Lung microvascular endothelial cell (primary cell): ENCODE measurements at regions not wholly inside any gene's neighbourhood (a gene's known extent, or its start where the extent isn't known, plus 50 kb on each side); places are given as distances from the start of the nearest gene placed in this dataset.
"Not testable (repeated sequence)": the region's sequence is repeated elsewhere in the genome, so short reads cannot be mapped to it uniquely, and the experiment has no call there.

Experiments used
- DNase-seq, 2 donors: peaks; one replicate each; pipeline versions ENCODE4 v3.0.0 to v3.0.0-alpha.2; 2010; ENCODE audit warnings: low read depth in 2 of 2

GRCh38 chr12:111274777-111275176 is 94.1 kb downstream of the PHETA1 start:
- DNase-seq = peak in 1 of 2 donors; percentile 5

DNA sequence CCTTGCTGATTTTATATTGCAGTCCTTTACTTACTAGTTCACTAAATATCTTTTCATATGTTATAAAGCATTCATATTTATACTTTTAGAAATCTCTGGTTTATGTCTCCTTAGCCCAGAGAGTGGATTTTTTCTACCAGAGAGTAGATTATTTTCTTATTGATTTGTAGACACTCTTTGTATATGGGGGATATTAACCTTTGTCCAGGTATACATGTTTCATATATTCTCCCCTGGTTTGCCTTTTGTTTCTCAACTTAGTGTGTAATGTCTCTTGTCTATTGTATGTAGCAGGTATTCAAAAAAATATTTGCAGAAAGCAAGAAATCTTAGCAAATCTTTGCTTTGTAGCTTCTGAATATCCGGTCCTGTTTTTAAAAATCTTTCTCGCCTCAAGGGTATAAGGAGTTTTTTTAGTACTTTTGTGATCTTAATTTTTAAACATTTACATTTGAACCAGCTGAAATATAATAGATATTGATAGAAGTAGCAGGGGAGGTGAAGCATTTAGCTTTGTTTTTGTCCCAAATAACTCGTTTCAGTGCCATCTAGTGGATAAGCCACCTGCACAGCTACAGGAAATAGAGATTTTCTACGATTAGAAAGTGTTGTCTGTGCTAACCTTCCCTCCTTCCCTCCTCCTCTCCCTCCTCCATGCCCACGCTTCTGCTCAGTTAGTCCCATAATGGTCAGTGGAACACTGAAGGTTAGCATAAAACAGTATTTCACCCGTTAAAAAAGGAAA is 97.0 kb downstream of the PHETA1 start:
- peak in 1 of 2 donors; percentile 31 for DNase-seq

- no peak for DNase-seq
Observed at GRCh38 chr12:111270774-111271173, 98.1 kb downstream of the PHETA1 start.

- DNase-seq = no peak
Observed at GRCh38 chr12:111270239-111270638, 98.7 kb downstream of the PHETA1 start.

- no peak for DNase-seq
Observed at GRCh38 chr12:111269718-111270117, 99.2 kb downstream of the PHETA1 start.

DNA sequence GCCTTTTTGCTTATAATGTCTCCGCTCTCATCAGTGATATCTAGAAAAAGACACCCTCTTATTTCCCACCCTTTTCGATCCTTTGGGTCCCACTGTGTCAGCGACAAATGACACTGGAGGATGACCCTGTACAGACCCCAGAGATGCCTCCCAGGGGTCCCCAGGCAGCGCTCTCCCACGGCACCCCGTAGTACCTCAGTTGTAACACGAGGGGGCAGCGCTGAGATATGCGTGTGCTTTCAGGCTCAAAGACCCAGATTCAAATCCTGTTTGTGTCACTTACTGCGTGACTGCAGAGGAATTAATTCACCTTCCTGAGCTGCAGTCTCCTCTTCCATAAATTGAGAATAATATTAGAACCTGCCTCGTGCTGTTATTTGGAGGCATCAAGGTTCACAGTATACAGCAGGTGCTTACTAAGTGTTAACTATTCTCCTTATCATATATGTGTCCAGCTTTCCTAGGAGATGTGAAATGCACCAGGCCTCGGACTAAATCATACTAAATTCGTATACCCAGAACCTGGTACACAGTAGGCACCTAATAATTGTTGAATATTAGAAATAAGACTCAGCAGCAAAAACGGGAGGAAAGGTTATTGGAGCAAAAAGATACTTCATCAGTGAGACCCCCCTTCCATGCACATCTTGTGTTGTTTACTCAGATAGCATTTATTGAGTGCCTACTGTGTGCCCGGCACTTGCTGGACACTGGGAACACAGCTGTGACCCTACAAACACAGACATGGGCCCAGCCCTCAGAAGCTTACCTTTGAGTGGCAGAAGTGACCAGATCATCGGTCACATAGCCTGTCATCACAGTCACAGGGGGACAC is 99.9 kb downstream of the PHETA1 start:
- peak; percentile 28 to 30 for DNase-seq

- no peak for DNase-seq
Observed at GRCh38 chr12:111267144-111267543, 101.8 kb downstream of the PHETA1 start.

DNA sequence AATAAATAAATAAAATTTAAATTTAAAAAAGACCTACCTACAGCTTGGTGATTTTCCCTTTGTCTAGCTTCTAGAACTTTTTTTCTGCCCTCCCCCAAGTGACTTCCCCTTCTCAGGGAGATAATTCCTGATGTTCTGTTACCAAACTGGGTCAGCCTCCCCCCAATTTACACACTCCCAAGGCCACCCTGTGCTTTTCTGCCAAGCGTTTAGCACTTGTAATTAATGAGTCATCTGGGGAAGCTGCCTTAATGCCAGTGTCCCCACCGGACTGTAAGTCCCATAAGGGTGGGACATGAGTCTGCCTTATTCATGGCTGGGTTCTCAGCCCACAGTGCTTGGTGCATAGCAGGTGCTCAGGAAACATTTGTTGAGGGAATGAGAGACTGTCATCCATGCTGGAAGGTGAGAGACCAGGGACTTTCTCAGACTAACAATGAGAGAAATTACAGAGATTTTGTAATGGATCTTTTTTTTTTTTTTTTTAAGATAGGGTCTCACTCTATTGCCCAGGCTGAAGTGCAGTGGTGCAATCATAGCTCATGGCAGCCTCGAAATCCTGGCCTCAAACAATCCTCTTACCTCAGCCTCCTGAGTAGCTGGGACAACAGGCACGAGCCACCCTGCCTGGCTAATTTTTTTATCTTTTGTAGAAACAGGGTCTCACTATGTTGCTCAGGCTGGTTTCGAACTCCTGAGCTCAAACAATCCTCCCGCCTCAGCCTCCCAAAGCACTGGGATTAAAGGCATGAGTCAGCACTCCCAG is 106.8 kb downstream of the PHETA1 start:
- no peak for DNase-seq

GRCh38 chr12:111260732-111261131 is 108.2 kb downstream of the PHETA1 start:
- DNase-seq = no peak

DNA sequence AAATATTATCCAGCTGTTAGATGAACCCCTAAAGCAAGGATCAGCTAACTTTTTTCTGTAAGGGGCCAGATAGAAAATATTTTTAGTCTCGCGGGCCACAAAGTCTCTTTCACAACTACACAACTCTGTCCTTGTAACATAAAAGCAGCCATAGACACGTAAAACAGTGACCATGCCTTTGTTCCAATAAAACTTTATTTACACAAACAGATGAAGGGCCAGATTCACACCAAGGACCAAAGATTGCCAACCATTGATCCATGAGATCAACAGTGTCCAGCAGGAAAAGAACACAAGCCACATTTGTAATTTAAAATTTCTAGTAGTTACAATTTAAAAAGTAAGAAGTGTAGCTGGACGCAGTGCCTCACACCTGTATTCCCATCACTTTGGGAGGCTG is 109.7 kb downstream of the PHETA1 start:
- DNase-seq = no peak

GRCh38 chr12:111258081-111258480 is 110.8 kb downstream of the PHETA1 start:
- DNase-seq = not testable (repeated sequence)

GRCh38 chr12:111257435-111257902 is 111.4 kb downstream of the PHETA1 start:
- no peak for DNase-seq

DNA sequence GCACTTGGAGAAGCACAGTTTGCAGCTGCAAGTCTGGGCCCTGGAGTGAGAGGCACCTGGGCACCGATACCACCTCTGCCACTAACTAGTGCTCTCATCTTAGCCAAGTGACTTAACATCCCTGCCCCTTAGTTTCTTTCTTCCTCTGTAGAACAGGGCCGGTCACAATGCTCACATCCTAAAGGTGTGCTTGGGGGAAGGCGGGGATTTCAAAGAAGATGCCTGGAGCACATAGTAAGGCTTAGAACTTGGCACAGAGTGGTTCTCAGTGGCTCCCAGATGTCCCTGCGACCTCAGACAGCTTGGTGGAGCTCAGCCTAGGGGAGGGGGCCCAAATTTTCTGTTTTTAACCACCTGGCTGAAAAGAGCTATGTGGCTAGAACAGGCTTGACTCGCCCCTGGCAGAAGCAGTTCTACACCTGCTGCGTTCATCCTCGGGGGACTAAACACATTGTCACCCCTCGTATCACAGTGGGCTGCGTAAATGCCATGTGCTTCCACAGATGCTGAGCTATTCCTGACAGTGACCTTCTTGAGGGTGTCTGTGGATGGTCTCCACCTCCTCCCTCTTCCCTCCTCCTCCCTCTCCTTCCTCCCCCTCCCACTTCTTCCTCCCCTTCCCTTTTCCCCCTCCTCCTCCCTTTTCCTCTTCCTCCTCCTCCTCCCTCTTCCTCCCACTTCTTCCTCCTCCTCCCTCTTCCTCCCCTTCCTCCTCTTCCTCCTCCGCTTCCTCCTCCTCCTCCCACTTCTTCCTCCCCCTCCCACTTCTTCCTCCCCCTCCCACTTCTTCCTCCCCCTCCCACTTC is 112.1 kb downstream of the PHETA1 start:
- DNase-seq = no peak

DNA sequence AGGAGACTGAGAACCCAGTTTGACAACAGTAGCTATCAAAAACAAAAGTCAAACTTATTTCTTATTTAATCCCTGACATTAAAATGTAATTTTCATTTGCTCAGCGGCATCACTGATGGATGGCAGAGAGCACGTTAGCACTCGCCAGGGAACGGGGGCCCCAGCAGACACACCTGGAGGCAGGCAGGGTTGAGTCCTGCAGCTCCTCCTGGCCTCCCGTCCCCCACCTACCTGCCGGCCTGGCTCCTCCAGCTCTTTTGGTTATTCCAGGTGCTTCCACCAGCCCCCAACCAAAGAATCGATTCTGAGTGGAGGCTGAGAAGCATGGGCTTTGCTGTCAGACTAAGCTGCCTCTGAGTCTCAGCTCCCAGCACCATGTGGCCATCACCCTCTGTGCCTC is 113.6 kb downstream of the PHETA1 start:
- no peak for DNase-seq

DNA sequence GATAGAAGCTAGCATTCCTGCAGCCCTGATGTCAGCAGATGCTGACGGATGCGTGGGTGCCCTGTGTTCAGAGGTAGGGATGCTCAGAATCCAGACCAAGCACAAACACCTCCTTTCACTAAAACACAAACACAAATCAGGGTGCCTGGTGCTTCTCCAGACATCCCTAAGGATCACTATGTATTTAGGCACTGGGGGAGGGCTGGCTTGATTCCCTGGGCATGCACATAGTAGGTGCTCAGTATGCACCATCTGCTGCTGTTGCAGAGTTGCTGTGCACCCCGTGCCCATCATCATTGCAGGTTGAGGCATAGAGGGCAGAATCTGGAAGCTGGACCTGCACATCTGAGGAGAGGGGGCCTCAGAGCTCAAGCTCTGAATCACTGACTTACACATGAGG is 114.8 kb downstream of the PHETA1 start:
- DNase-seq = no peak

DNA sequence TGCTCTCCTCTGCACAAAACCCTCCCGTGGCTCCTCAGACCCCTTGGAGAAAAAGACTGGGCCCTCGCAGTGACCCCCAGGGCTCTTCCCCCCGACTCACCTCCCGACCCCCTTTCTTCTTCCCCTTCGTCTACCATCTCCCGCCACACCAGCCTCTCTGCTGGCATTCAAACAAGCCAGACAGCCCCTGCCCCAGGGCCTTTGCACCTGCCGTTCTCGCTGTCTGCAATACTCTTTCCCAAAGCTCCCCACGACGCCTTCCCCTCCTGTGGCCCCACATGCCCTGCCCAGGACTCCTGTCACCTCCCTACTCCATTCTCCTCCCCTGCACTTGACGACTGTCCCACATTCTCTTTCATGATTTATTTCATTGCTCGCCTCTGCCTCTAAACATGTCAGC is 115.7 kb downstream of the PHETA1 start:
- no peak for DNase-seq

DNA sequence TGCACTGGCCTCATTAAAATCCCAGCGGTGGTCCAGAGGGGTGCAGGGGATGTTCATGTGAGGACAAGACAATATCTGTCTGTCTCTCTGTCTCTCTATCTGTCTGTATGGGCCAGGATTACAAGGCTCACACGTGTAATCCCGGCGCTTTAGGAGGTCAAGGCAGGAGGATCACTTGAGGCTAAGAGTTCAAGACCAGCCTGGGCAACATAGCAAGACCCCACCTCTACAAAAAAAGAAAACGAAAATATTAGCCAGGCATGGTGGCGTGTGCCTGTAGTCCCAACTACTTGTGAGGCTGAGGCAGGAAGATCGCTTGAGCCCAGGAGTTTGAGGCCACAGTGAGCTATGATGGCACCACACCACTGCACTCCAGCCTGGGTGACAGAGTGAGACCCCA is 117.1 kb downstream of the PHETA1 start:
- DNase-seq = no peak

DNA sequence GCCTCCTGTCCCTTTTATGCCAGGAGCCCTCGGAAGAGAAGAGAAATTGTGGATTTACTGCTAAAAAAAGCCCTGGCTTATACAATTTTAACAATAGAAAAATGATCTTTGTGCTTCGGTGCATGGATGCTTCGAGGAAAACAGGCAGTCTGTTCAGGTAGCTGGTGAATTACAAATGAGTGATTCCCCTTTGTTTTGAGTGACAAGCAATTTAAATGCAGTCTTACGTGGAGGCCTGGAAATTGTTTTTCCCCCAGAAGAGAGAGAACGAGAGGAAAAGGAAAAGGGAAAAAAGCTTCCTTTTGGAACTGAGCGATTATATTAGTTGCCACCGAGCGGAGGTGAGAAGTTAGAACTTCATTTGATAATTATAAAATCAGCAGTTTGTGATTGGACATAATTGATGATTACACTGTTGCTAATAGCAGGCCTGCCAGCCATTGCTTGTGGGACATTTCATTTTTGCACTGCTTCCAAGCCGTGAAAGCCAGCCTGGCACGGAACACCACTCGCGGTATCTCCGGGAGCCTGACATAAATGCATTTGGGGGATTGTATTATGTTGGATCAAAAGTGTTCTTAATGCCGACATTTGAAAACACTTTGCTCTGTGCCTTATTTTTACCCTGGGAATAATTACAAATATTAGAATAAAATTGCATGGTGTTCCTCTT is 117.7 kb downstream of the PHETA1 start:
- DNase-seq = no peak

DNA sequence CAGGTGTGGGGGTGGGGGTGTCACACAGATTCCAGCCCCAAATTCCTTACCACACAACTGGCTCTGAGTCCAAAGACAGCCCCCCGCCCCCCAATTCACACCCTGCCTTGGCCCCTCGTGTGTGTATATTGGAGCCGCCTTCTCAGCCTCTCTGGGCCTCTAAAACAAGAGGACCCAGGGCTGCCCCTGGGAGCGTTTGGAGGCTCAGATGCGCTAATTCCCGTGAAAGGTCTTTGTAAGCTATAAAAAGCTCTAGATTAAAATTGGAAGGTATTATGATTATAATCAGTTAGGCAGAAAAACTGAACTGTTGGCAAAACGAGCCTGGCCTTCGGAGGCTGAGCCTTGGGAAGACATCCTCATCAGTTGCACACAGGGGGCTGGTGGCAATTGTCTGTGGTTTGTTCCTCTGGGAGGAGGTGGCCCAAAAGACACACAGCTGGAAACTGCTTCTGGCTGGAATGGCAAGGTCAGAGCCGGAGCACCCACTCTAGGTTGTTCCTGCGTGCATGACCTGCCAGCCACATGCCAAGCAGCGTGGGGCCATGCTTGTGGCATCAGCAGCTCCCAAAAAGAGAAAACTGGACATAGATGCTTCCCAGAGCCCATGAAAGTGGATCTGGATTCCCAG is 118.5 kb downstream of the PHETA1 start:
- DNase-seq = no peak

DNA sequence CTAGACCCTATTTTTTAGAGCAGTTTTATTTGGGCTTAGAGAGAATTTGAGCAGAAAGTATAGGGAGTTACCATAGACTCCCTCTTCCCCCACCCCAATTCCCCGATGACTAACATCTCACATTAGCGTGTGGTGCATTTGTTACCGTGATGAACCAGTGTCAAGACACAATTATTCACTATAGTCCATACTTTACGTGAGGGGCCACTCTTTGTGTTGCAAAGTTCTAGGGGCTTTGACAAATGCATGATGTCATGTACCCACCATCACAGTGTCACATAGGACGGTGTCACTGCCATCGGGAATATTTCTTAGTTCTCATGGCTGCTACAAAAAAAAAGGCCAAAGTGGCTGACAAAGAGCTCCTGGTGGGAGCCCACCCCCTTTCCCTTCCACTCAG is 119.1 kb downstream of the PHETA1 start:
- no peak for DNase-seq
